Vagina (tissue), 2 donors: ENCODE measurements at regions not wholly inside any gene's neighbourhood (a gene's known extent, or its start where the extent isn't known, plus 50 kb on each side); places are given as distances from the start of the nearest gene placed in this dataset.
"Not testable (repeated sequence)": the region's sequence is repeated elsewhere in the genome, so short reads cannot be mapped to it uniquely, and the experiment has no call there.

ENCODE experiments used
- DNase-seq, 2 donors: peaks; one replicate each; pipeline ENCODE4 v3.0.0-alpha.2; 2017; ENCODE audit errors: extremely low spot score in 2 of 2
- H3K27ac ChIP-seq: fragments of 200-600 bp; sonication (generic); one replicate; pipeline ENCODE4 v1.5.1; 2019
- H3K27me3 ChIP-seq: fragments of 200-600 bp; sonication (generic); one replicate; pipeline ENCODE4 v1.5.1; 2019
- H3K36me3 ChIP-seq, 2 donors: fragments of 200-600 bp; sonication (generic); one replicate each; pipeline ENCODE4 v1.5.1; 2017 to 2019
- H3K4me1 ChIP-seq: fragments of 200-600 bp; sonication (generic); one replicate; pipeline ENCODE4 v1.5.1; 2019
- H3K4me3 ChIP-seq, 2 donors: fragments of 200-600 bp; sonication (generic); 1 replicate in 1 of 2; 2 replicates in 1 of 2; pipeline ENCODE4 v1.5.1; 2016 to 2019
- H3K9me3 ChIP-seq: fragments of 200-600 bp; sonication (generic); one replicate; pipeline ENCODE4 v1.5.1; 2019
- CTCF ChIP-seq, 3 experiments: fragments of 450-650 bp in 2 of 3; fragments of 200-600 bp in 1 of 3; sonication (generic) in 1 of 3; IDR thresholded peaks; one replicate each; pipeline ENCODE4 v1.5.1; 2017 to 2019; ENCODE audit warnings: antibody characterized with exemption in 3 of 3, mild to moderate bottlenecking in 2 of 3, moderate library complexity in 2 of 3
- POLR2A ChIP-seq, 2 donors: fragments of 450-650 bp; IDR thresholded peaks; one replicate each; pipeline ENCODE4 v1.6.1; 2017; ENCODE audit warnings: antibody characterized with exemption in 2 of 2, mild to moderate bottlenecking in 2 of 2, moderate library complexity in 2 of 2
- POLR2AphosphoS5 ChIP-seq, 2 donors: sonication (generic); formaldehyde crosslinking; IDR thresholded peaks; one replicate each; pipeline ENCODE4 v1.9.0; 2017; ENCODE audit warnings: antibody characterized with exemption in 2 of 2, mild to moderate bottlenecking in 2 of 2, low read depth in 1 of 2; ENCODE audit not compliant: insufficient read depth in 1 of 2
- intact Hi-C: fragments of 100-400 bp; cut with DNase I; formaldehyde crosslinking; loops from one replicate; pipeline ENCODE4 v1.15.1; 2023

- Histone ChIP-seq H3K9me3 (no peaks in the 10 kb centered on the region), H3K27me3 (no peaks in the 10 kb centered on the region), H3K36me3 (no peaks in the 10 kb centered on the region), H3K27ac (no peak overlapping the region), H3K4me3 (no peak overlapping the region), H3K4me1 (no peaks in the 10 kb centered on the region)
- no peak for DNase-seq
- TF ChIP-seq CTCF (IDR thresholded peaks at IDR 0.05) (no peak), POLR2A (IDR thresholded peaks at IDR 0.05) (no peak), POLR2AphosphoS5 (IDR thresholded peaks at IDR 0.05; ENCODE audit: insufficient read depth in 1 of 2, low read depth in 1 of 2) (no peak)
- intact Hi-C loops = no loop called here
Measured at GRCh38 chr9:29397148-29397547, 1823.9 kb upstream of the C9orf72 start.

- intact Hi-C loops = no loop called here
- Histone ChIP-seq H3K4me1 (no peaks in the 10 kb centered on the region), H3K27me3 (no peaks in the 10 kb centered on the region), H3K36me3 (no peaks in the 10 kb centered on the region), H3K4me3 (no peak overlapping the region), H3K9me3 (no peaks in the 10 kb centered on the region), H3K27ac (no peak overlapping the region)
- TF ChIP-seq POLR2AphosphoS5 (IDR thresholded peaks at IDR 0.05; ENCODE audit: insufficient read depth in 1 of 2, low read depth in 1 of 2) (no peak), CTCF (IDR thresholded peaks at IDR 0.05) (no peak)
- DNase-seq = no peak
Measured at GRCh38 chr9:29416204-29416603, 1842.9 kb upstream of the C9orf72 start.

GRCh38 chr9:29422438-29422837, 1849.2 kb upstream of the C9orf72 start:
- intact Hi-C loops = no loop called here
- Histone ChIP-seq H3K4me3 (no peak overlapping the region), H3K27me3 (no peaks in the 10 kb centered on the region), H3K36me3 (no peaks in the 10 kb centered on the region), H3K27ac (no peak overlapping the region), H3K4me1 (no peaks in the 10 kb centered on the region), H3K9me3 (no peaks in the 10 kb centered on the region)
- TF ChIP-seq POLR2A (IDR thresholded peaks at IDR 0.05) (no peak), CTCF (IDR thresholded peaks at IDR 0.05) (no peak), POLR2AphosphoS5 (IDR thresholded peaks at IDR 0.05; ENCODE audit: insufficient read depth in 1 of 2, low read depth in 1 of 2) (no peak)
- no peak for DNase-seq

GRCh38 chr9:29432191-29432590, 1858.9 kb upstream of the C9orf72 start:
- no peaks in the 10 kb centered on the region for H3K4me1 ChIP-seq
- intact Hi-C loops = no loop called here
- no peaks in the 10 kb centered on the region for H3K36me3 ChIP-seq
- DNase-seq = no peak
- H3K27ac ChIP-seq = no peak overlapping the region
- TF ChIP-seq POLR2A (IDR thresholded peaks at IDR 0.05) (no peak), POLR2AphosphoS5 (IDR thresholded peaks at IDR 0.05; ENCODE audit: insufficient read depth in 1 of 2, low read depth in 1 of 2) (no peak), CTCF (IDR thresholded peaks at IDR 0.05) (no peak)
- no peaks in the 10 kb centered on the region for H3K27me3 ChIP-seq
- no peaks in the 10 kb centered on the region for H3K9me3 ChIP-seq
- H3K4me3 ChIP-seq = no peak overlapping the region

GRCh38 chr9:29432656-29433055, 1859.4 kb upstream of the C9orf72 start:
- H3K4me1 ChIP-seq, H3K27me3 ChIP-seq, H3K36me3 ChIP-seq, intact Hi-C loops, H3K9me3 ChIP-seq, DNase-seq, H3K27ac ChIP-seq, H3K4me3 ChIP-seq: not testable (repeated sequence)

- intact Hi-C loops = no loop called here
- Histone ChIP-seq H3K9me3 (no peaks in the 10 kb centered on the region), H3K27ac (no peak overlapping the region), H3K27me3 (no peaks in the 10 kb centered on the region), H3K4me3 (no peak overlapping the region), H3K4me1 (no peaks in the 10 kb centered on the region), H3K36me3 (no peaks in the 10 kb centered on the region)
- DNase-seq = no peak
- TF ChIP-seq CTCF (IDR thresholded peaks at IDR 0.05) (no peak), POLR2A (IDR thresholded peaks at IDR 0.05) (no peak), POLR2AphosphoS5 (IDR thresholded peaks at IDR 0.05; ENCODE audit: insufficient read depth in 1 of 2, low read depth in 1 of 2) (no peak)
Measured at GRCh38 chr9:29435368-29435767, 1862.1 kb upstream of the C9orf72 start.
